Calu3 (cell line): ENCODE measurements at regions not wholly inside any gene's neighbourhood (a gene's known extent, or its start where the extent isn't known, plus 50 kb on each side); places are given as distances from the start of the nearest gene placed in this dataset.

Experiments
- BruUV-seq: library from RNA; stranded (reverse); fragments of 400-500 nt; replicated peaks from 2 replicates; lab custom pipeline; 2021; lab: Mats Ljungman, UMichigan
- CTCF ChIA-PET: fragments of 300-600 bp; sonication (Branson Sonifier 250); formaldehyde crosslinking; loops from one replicate; lab custom pipeline; 2022; ENCODE audit warnings: antibody characterized with exemption; lab: Charles Lee
- DNase-seq: peaks from one replicate; pipeline ENCODE4 v3.0.0; 2022
- H3K27ac Mint-ChIP-seq: one replicate; pipeline ENCODE4 v1.8.0; 2022; ENCODE audit warnings: mixed read lengths; ENCODE audit not compliant: unreplicated experiment
- H3K27me3 Mint-ChIP-seq: one replicate; pipeline ENCODE4 v1.8.0; 2022; ENCODE audit warnings: mixed read lengths; ENCODE audit not compliant: unreplicated experiment
- H3K36me3 Mint-ChIP-seq: one replicate; pipeline ENCODE4 v1.8.0; 2022; ENCODE audit warnings: mild to moderate bottlenecking, moderate library complexity, mixed read lengths; ENCODE audit not compliant: insufficient read depth, unreplicated experiment
- H3K4me1 Mint-ChIP-seq: one replicate; pipeline ENCODE4 v1.8.0; 2022; ENCODE audit warnings: mild to moderate bottlenecking, low read depth, mixed read lengths; ENCODE audit not compliant: unreplicated experiment
- H3K4me3 Mint-ChIP-seq: one replicate; pipeline ENCODE4 v1.8.0; 2022; ENCODE audit warnings: mild to moderate bottlenecking, low read depth, moderate library complexity, mixed read lengths; ENCODE audit not compliant: unreplicated experiment
- H3K9me3 Mint-ChIP-seq: one replicate; pipeline ENCODE4 v1.8.0; 2022; ENCODE audit warnings: low read depth, mixed read lengths; ENCODE audit not compliant: unreplicated experiment
- intact Hi-C: fragments of 100-400 bp; cut with micrococcal nuclease; formaldehyde crosslinking; loops from one replicate; pipeline ENCODE4 v1.10.0; 2022; ENCODE audit not compliant: unreplicated experiment
- TF ChIP-seq, protein P1 (sequence below): fragments of 200-600 bp; IDR thresholded peaks from one replicate; pipeline ENCODE4 v1.8.0; 2022; ENCODE audit warnings: antibody characterized with exemption; ENCODE audit not compliant: unreplicated experiment

DNA sequence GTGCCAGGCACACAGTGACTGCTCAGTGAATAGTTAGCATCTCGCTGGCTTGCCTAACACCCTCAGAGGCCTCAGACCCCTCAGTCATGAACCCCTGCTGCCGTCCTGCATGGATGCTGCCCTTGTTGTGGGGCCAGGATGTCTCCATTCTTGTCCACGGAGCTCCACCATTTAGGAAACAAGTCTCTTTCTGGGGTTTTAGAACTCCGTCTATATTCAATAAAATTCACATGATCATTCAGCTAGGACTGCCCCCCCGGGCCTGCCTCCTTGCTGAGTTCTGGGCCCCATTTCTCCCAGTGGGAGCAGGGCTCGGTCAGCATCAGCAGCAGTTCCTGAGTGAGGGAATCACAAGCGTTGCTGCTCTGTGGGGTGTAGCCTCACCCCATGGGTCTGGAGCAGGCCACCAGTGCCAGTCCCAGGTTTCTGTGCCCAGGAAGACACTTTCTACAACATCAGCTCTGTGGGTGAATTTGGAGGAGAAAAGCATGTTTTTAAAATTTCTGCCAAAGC, 134.1 kb downstream of the RHOU start:
- peaks cover 4% of the 10 kb centered on the region for H3K4me1 Mint-ChIP-seq
- H3K27ac Mint-ChIP-seq: no peak overlapping the region
- TF ChIP-seq, protein P1, sequence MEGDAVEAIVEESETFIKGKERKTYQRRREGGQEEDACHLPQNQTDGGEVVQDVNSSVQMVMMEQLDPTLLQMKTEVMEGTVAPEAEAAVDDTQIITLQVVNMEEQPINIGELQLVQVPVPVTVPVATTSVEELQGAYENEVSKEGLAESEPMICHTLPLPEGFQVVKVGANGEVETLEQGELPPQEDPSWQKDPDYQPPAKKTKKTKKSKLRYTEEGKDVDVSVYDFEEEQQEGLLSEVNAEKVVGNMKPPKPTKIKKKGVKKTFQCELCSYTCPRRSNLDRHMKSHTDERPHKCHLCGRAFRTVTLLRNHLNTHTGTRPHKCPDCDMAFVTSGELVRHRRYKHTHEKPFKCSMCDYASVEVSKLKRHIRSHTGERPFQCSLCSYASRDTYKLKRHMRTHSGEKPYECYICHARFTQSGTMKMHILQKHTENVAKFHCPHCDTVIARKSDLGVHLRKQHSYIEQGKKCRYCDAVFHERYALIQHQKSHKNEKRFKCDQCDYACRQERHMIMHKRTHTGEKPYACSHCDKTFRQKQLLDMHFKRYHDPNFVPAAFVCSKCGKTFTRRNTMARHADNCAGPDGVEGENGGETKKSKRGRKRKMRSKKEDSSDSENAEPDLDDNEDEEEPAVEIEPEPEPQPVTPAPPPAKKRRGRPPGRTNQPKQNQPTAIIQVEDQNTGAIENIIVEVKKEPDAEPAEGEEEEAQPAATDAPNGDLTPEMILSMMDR: no peak
- DNase-seq: no peak
- no peaks in the 10 kb centered on the region for H3K36me3 Mint-ChIP-seq
- H3K9me3 Mint-ChIP-seq: no peaks in the 10 kb centered on the region
- CTCF ChIA-PET: no interaction called here
- no peak overlapping the region for H3K4me3 Mint-ChIP-seq
- H3K27me3 Mint-ChIP-seq: no peaks in the 10 kb centered on the region
- intact Hi-C loops: no loop called here
- BruUV-seq: no TSS peak

DNA sequence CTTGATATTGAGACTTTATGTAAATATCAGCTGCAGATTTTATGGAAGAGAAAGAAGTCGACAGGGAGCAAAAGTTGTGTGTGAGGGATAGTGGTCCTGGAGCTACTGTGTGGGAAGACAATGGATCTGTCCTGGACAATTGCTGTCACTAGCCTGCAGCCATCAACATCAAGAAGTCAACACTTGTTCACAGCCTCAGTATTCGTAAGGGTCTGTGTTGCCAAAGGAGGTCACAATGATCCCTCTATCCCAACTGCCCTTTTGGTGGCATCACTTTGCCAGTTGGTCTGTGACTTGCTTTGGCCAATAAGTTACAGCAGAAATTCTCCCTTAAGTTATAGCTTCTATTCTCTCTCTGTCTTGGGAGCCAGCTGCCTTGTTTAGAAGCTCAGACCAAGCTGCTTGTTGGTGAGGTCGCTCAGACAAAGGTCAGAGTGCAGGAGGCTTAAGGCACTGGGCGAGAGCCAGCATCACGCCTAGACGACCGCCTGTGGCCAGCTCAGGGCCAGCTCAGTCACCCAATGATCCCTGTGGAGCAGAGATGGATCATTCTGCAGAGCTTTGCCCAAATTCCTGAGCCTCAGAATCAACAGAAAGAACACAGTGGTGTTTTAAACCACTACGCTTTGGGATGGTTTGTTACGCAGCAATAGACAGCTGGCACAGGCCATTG, 134.9 kb downstream of the RHOU start:
- H3K4me1 Mint-ChIP-seq: no peaks in the 10 kb centered on the region
- H3K4me3 Mint-ChIP-seq: no peak overlapping the region
- intact Hi-C loops: no loop called here
- no peaks in the 10 kb centered on the region for H3K36me3 Mint-ChIP-seq
- CTCF ChIA-PET: no interaction called here
- H3K27ac Mint-ChIP-seq: no peak overlapping the region
- H3K9me3 Mint-ChIP-seq: no peaks in the 10 kb centered on the region
- H3K27me3 Mint-ChIP-seq: no peaks in the 10 kb centered on the region
- TF ChIP-seq, protein P1: no peak
- DNase-seq: no peak
- BruUV-seq: no TSS peak

DNA sequence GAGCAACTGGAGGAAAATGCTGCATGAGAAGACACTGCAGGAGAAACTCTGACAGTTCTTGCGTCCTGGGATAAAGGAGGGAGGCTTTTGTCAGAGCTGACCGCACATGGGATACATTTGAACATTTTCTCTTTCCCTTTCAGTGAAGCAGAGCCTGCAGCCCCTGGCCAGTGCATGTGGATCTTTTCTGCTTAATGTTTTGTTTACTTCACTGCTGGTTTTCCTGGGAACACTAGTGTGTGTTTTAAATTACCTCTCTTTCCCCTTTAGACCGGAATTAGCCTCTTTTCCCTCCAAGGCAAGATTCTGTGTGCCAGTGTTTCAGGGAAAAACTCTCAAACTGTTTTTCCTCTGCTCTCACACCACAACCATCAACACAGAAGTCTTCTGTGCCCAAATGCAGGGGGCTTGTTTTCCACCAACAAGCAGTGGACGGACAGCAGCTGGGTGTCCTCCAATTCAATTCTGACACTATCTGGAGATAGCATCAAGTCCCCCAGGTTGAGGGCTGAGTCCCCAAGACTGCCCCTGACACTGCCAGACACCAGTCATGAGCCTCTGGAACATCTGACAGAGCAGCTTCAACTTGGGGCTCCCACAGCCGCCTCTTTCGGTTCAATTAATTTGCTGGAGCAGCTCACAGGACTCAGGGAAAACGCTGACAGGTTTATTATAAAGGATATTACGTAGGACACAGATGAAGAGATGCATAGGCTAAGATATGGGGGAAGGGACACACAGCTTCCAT, 136.2 kb downstream of the RHOU start:
- H3K4me1 Mint-ChIP-seq: no peaks in the 10 kb centered on the region
- intact Hi-C loops: no loop called here
- no peak overlapping the region for H3K27ac Mint-ChIP-seq
- BruUV-seq: no TSS peak
- no peaks in the 10 kb centered on the region for H3K27me3 Mint-ChIP-seq
- no peaks in the 10 kb centered on the region for H3K36me3 Mint-ChIP-seq
- H3K9me3 Mint-ChIP-seq: no peaks in the 10 kb centered on the region
- DNase-seq: no peak
- no peak overlapping the region for H3K4me3 Mint-ChIP-seq
- TF ChIP-seq, protein P1: no peak
- CTCF ChIA-PET: no interaction called here

DNA sequence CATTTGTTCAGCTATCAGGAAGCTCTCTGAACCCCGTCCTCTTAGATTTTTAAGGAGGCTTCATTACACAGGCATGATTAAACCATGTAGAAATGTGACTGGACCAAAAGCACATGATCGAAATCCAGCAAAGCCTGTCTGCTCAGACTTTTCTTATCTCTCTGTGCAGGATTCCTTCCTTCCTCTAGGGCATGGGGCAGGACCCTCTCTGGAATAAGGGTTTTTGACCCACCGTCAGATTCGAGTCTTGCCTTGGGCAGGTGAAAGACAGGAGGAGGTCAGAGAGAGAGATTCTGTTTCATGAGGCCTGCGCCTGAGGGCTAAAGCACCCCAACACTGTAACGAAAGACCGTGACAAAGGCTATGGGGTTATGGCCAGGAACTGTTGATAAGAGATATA, 136.8 kb downstream of the RHOU start:
- Mint-ChIP-seq H3K27me3 (no peaks in the 10 kb centered on the region), H3K9me3 (no peaks in the 10 kb centered on the region), H3K36me3 (no peaks in the 10 kb centered on the region), H3K4me1 (no peaks in the 10 kb centered on the region), H3K27ac (no peak overlapping the region), H3K4me3 (no peak overlapping the region)
- TF ChIP-seq, protein P1: no peak
- intact Hi-C loops: no loop called here
- no peak for DNase-seq
- CTCF ChIA-PET: no interaction called here
- no TSS peak for BruUV-seq
